K562 (cell line): ENCODE measurements at regions not wholly inside any gene's neighbourhood (a gene's known extent, or its start where the extent isn't known, plus 50 kb on each side); places are given as distances from the start of the nearest gene placed in this dataset.

Experiments used
- ATAC-seq: fragments of 200-7000 bp; cut with Tn5 transposase; 3 replicates; pipeline ENCODE4 v1.9.1; 2020; ENCODE audit warnings: moderate library complexity
- BruUV-seq: library from RNA; stranded (reverse); fragments of 400-500 nt; replicated peaks from 2 replicates; lab custom pipeline; 2021; lab: Mats Ljungman, UMichigan
- CTCF ChIA-PET: fragments of 300-600 bp; formaldehyde crosslinking; extraction: SDS; loops from one replicate; lab custom pipeline; 2021; ENCODE audit warnings: low intra/inter-chr PET ratio; lab: Yijun Ruan, JAX
- POLR2A ChIA-PET: fragments of 300-600, 350-650 bp; sonication (Branson Sonifier 250); formaldehyde crosslinking; extraction: SDS; loops from one replicate; lab custom pipeline; 2021; ENCODE audit warnings: antibody characterized with exemption, inconsistent platforms; lab: Yijun Ruan, JAX
- DNase-seq, 4 experiments: peaks; one replicate each; pipeline versions ENCODE4 v3.0.0 to v3.0.0-alpha.2; 2011 to 2018; ENCODE audit warnings: low spot score in 3 of 4, mixed read lengths in 3 of 4; ENCODE audit errors: extremely low read depth in 1 of 4
- FAIRE-seq: peaks from 2 replicates; lab custom pipeline; 2011; peaks lifted over from hg19 to GRCh38; lab: Jason Lieb, UNC
- H2AFZ ChIP-seq: 2 replicates; pipeline ENCODE4 v1.6.0; 2011; ENCODE audit warnings: low read depth, low read length, control low read depth, inconsistent platforms
- H3K27ac ChIP-seq: fragments of 200-600 bp; 3 replicates; pipeline ENCODE4 v1.8.0; 2011; ENCODE audit warnings: low read depth, mild to moderate bottlenecking, control low read depth, inconsistent platforms, low read length, moderate library complexity, mixed read lengths; ENCODE audit errors: extremely low read depth
- H3K27me3 ChIP-seq, 2 experiments: fragments of 300-600 bp in 1 of 2; 2 replicates in 1 of 2; 3 replicates in 1 of 2; pipeline versions ENCODE4 v1.6.0 to v1.8.0; 2011; ENCODE audit warnings: inconsistent platforms in 2 of 2, low read length in 2 of 2, mild to moderate bottlenecking in 1 of 2, mixed read lengths in 1 of 2, moderate library complexity in 1 of 2; ENCODE audit not compliant: control insufficient read depth in 2 of 2, insufficient read depth in 2 of 2
- H3K36me3 ChIP-seq: fragments of 300-600 bp; 3 replicates; pipeline ENCODE4 v1.8.0; 2011; ENCODE audit warnings: mild to moderate bottlenecking, low read length, inconsistent platforms; ENCODE audit not compliant: control insufficient read depth, insufficient read depth
- H3K4me1 ChIP-seq, 2 experiments: fragments of 200-600 bp in 1 of 2; replicated peaks in 1 of 2; 2 replicates in 1 of 2; 3 replicates in 1 of 2; pipeline versions ENCODE4 v1.5.1 to v1.8.0; 2011; ENCODE audit warnings: inconsistent platforms in 2 of 2, low read length in 2 of 2, mild to moderate bottlenecking in 1 of 2, mixed read lengths in 1 of 2, moderate library complexity in 1 of 2; ENCODE audit not compliant: control insufficient read depth in 2 of 2, insufficient read depth in 2 of 2
- H3K4me2 ChIP-seq: 2 replicates; pipeline ENCODE4 v1.6.1; 2011; ENCODE audit warnings: low read length, control low read depth, inconsistent platforms, mixed read lengths; ENCODE audit not compliant: insufficient read depth
- H3K4me3 ChIP-seq: fragments of 200-600 bp; sonication (generic), shearing (Covaris generic); 2 replicates; pipeline ENCODE4 v1.5.1; 2016; ENCODE audit warnings: control low read depth, inconsistent platforms
- H3K79me2 ChIP-seq: fragments of 200-600 bp; 3 replicates; pipeline ENCODE4 v1.8.0; 2011; ENCODE audit warnings: low read length, inconsistent platforms; ENCODE audit not compliant: control insufficient read depth, insufficient read depth
- H3K9ac ChIP-seq, 2 experiments: 2 replicates each; pipeline versions ENCODE4 v1.6.0 to v1.6.1; 2011; ENCODE audit warnings: low read depth in 2 of 2, low read length in 2 of 2, control low read depth in 1 of 2, inconsistent platforms in 1 of 2, mild to moderate bottlenecking in 1 of 2, mixed read lengths in 1 of 2; ENCODE audit not compliant: insufficient read depth in 1 of 2
- H3K9me1 ChIP-seq: one replicate; pipeline ENCODE4 v1.6.0; 2011; ENCODE audit warnings: inconsistent platforms, mild to moderate bottlenecking, low read length, moderate library complexity; ENCODE audit not compliant: control insufficient read depth, insufficient read depth
- H3K9me3 ChIP-seq: replicated peaks from 2 replicates; pipeline ENCODE4 v1.5.1; 2011; ENCODE audit warnings: low read depth, low read length, inconsistent platforms; ENCODE audit not compliant: control insufficient read depth, insufficient read depth
- H4K20me1 ChIP-seq: replicated peaks from 2 replicates; pipeline ENCODE4 v1.6.1; 2011; ENCODE audit warnings: low read length, inconsistent platforms, mixed read lengths; ENCODE audit not compliant: control insufficient read depth, insufficient read depth
- MCM2 ChIP-seq: fragments of 450-650 bp; IDR thresholded peaks from 2 replicates; pipeline ENCODE4 v1.6.1; 2017; ENCODE audit warnings: low read depth, mild to moderate bottlenecking
- MED1 ChIP-seq: sonication (generic); formaldehyde crosslinking; IDR thresholded peaks from 2 replicates; pipeline ENCODE4 v1.8.1; 2023; ENCODE audit warnings: missing genetic modification reagents, borderline replicate concordance
- POLR2B ChIP-seq: fragments of 450-650 bp; IDR thresholded peaks from 2 replicates; pipeline ENCODE4 v1.6.1; 2018; ENCODE audit warnings: low read depth; ENCODE audit not compliant: partially characterized antibody
- POLR2H ChIP-seq: IDR thresholded peaks from 2 replicates; pipeline ENCODE4 v1.6.1; 2016; ENCODE audit warnings: missing genetic modification characterization, low read depth, mild to moderate bottlenecking, control low read depth, missing compliant biosample characterization, moderate library complexity
- SAFB2 ChIP-seq: fragments of 200-400 bp; formaldehyde crosslinking; IDR thresholded peaks from 2 replicates; pipeline ENCODE4 v1.6.1; 2018; ENCODE audit warnings: borderline replicate concordance, low read length, low read depth, moderate library complexity; ENCODE audit not compliant: severe bottlenecking
- TAF9B ChIP-seq: fragments of 450-650 bp; IDR thresholded peaks from 2 replicates; pipeline ENCODE4 v1.6.1; 2018; ENCODE audit warnings: mild to moderate bottlenecking; ENCODE audit not compliant: partially characterized antibody
- ZKSCAN8 ChIP-seq: fragments of 200-800 bp; sonication (Bioruptor generic); IDR thresholded peaks from 2 replicates; pipeline ENCODE4 v1.6.1; 2016; ENCODE audit warnings: missing genetic modification characterization, missing compliant biosample characterization
- ZNF408 ChIP-seq: fragments of 250-450 bp; sonication (Bioruptor Pico); IDR thresholded peaks from 2 replicates; pipeline ENCODE4 v1.4.0; 2020; ENCODE audit warnings: low read depth, mild to moderate bottlenecking, moderate library complexity
- ZNF551 ChIP-seq: fragments of 250-450 bp; sonication (Bioruptor Pico); IDR thresholded peaks from 2 replicates; pipeline ENCODE4 v1.5.0; 2021; ENCODE audit warnings: mild to moderate bottlenecking, moderate library complexity
- WGBS: fragments of 100-300 bp; shearing (Covaris generic); methylation state at CpG from one replicate; pipeline ENCODE4 v1.1.6; 2016; ENCODE audit warnings: low coverage, mixed read lengths; ENCODE audit not compliant: insufficient coverage; ENCODE audit errors: missing lambda C conversion rate; 5-methylcytosine and 5-hydroxymethylcytosine counted together
- in situ Hi-C: fragments of 300-500 bp; cut with MboI; formaldehyde crosslinking; loops from 4 replicates; pipeline ENCODE4 v1.15.0; 2018; ENCODE audit warnings: inconsistent platforms, mixed read lengths
- intact Hi-C: fragments of 100-400 bp; cut with micrococcal nuclease; formaldehyde crosslinking; loops from 2 replicates; pipeline ENCODE4 v1.14.2; 2022

- CTCF ChIA-PET = no interaction called here
- Histone ChIP-seq H3K4me3 (no peak overlapping the region), H3K27ac (no peak overlapping the region), H3K27me3 (no peaks in the 10 kb centered on the region), H3K79me2 (no peaks in the 10 kb centered on the region), H3K9ac (no peak overlapping the region), H3K4me2 (no peak overlapping the region), H3K36me3 (no peaks in the 10 kb centered on the region), H2AFZ (no peak overlapping the region), H3K4me1 (no peaks in the 10 kb centered on the region), H3K9me3 (no peaks in the 10 kb centered on the region), H3K9me1 (no peaks in the 10 kb centered on the region), H4K20me1 (no peaks in the 10 kb centered on the region)
- POLR2A ChIA-PET = no interaction called here
- no TSS peak for BruUV-seq
- TF ChIP-seq ZNF551 (CRISPR knock-in tag) = no peak
- DNase-seq (no peak), ATAC-seq (no peak), FAIRE-seq (no peak)
- intact Hi-C loops (no loop called here), in situ Hi-C loops (no loop called here)
- WGBS = 0% methylated on average over 3 of the region's 3 CpGs
Measured at GRCh38 chr4:164177153-164177552, 576.8 kb upstream of the SMIM31 start.

- no peak for FAIRE-seq
- no peak overlapping the region for H3K4me2 ChIP-seq
- H3K9me3 ChIP-seq = no peaks in the 10 kb centered on the region
- H3K9ac ChIP-seq = no peak overlapping the region
- no peak overlapping the region for H2AFZ ChIP-seq
- CTCF ChIA-PET = no interaction called here
- H3K27me3 ChIP-seq = no peaks in the 10 kb centered on the region
- no peak for DNase-seq
- POLR2A ChIA-PET = no interaction called here
- BruUV-seq = no TSS peak
- no peaks in the 10 kb centered on the region for H3K9me1 ChIP-seq
- no peaks in the 10 kb centered on the region for H3K4me1 ChIP-seq
- WGBS = 10% methylated on average over 1 of the region's 1 CpG
- no peak overlapping the region for H3K4me3 ChIP-seq
- no peaks in the 10 kb centered on the region for H3K36me3 ChIP-seq
- no peaks in the 10 kb centered on the region for H4K20me1 ChIP-seq
- no peak for ATAC-seq
- TF ChIP-seq ZNF408 (CRISPR knock-in tag) (no peak), TAF9B (no peak), SAFB2 (no peak), MCM2 (no peak), POLR2B (no peak), ZKSCAN8 (CRISPR knock-in tag) (no peak), POLR2H (tag) (no peak), MED1 (no peak)
- no peaks in the 10 kb centered on the region for H3K79me2 ChIP-seq
- no peak overlapping the region for H3K27ac ChIP-seq
- in situ Hi-C loops = no loop called here
- intact Hi-C loops = no loop called here
Measured at GRCh38 chr4:164177753-164178152, 576.2 kb upstream of the SMIM31 start.
